ENCODE measurements at regions not wholly inside any gene's neighbourhood (a gene's known extent, or its start where the extent isn't known, plus 50 kb on each side); places are given as distances from the start of the nearest gene placed in this dataset.
A peak's percentile ranks its signal among the peaks of the same experiment; 100 is the strongest.

- peak; percentile 94 for DNase-seq (ENCODE audit: low spot score)
These were observed 51.2 kb upstream of the ULK4 start for GRCh38 chr3:42012935-42013690.

- DNase-seq (ENCODE audit: low spot score), result no peak
These were observed 50.6 kb upstream of the ULK4 start for GRCh38 chr3:42012383-42012934.

Data from GM03348 (cell line).